OCI-LY7 (cell line): ENCODE measurements at regions not wholly inside any gene's neighbourhood (a gene's known extent, or its start where the extent isn't known, plus 50 kb on each side); places are given as distances from the start of the nearest gene placed in this dataset.

Source experiments
- EZH2phosphoT487 ChIP-seq: fragments of 200-600 bp; sonication (generic); IDR thresholded peaks from 2 replicates; pipeline ENCODE4 v1.6.1; 2018; ENCODE audit warnings: low read depth, borderline replicate concordance, mild to moderate bottlenecking, mixed run types, antibody characterized with exemption, low read length, moderate library complexity, mixed read lengths
- TF ChIP-seq, protein P1 (sequence below): fragments of 200-600 bp; sonication (generic); conservative IDR thresholded peaks from 2 replicates; pipeline ENCODE4 v1.5.1; 2014; ENCODE audit warnings: mild to moderate bottlenecking, antibody characterized with exemption, low read length, moderate library complexity, mixed read lengths

DNA sequence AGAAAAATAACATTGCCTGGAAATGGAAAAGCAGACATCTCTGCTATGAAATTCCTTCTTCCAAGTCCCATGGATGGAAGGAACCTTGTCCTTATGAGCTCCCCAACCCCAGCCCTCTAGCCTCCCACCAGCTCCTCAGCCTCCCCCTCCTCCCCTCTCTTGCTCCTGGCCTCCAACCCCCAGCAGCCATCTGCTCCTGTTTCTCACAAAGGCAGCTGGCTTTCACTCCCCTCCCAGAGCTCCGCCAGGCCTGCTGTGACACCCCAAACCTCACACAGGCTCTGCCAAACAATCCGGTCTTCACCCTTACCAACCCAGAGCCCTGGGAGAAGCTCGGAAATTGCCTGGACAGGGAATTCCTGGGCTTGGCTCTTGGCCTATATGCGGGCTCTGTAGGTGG is 69.2 kb downstream of the KLHDC7A start:
- TF ChIP-seq, protein P1, sequence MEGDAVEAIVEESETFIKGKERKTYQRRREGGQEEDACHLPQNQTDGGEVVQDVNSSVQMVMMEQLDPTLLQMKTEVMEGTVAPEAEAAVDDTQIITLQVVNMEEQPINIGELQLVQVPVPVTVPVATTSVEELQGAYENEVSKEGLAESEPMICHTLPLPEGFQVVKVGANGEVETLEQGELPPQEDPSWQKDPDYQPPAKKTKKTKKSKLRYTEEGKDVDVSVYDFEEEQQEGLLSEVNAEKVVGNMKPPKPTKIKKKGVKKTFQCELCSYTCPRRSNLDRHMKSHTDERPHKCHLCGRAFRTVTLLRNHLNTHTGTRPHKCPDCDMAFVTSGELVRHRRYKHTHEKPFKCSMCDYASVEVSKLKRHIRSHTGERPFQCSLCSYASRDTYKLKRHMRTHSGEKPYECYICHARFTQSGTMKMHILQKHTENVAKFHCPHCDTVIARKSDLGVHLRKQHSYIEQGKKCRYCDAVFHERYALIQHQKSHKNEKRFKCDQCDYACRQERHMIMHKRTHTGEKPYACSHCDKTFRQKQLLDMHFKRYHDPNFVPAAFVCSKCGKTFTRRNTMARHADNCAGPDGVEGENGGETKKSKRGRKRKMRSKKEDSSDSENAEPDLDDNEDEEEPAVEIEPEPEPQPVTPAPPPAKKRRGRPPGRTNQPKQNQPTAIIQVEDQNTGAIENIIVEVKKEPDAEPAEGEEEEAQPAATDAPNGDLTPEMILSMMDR, result no peak
- no peak for TF ChIP-seq EZH2phosphoT487
